HepG2 (cell line): ENCODE measurements at regions not wholly inside any gene's neighbourhood (a gene's known extent, or its start where the extent isn't known, plus 50 kb on each side); places are given as distances from the start of the nearest gene placed in this dataset.

Source experiments
- ATAC-seq: fragments of 200-7000 bp; cut with Tn5 transposase; 3 replicates; pipeline ENCODE4 v1.9.1; 2020; ENCODE audit warnings: mild to moderate bottlenecking, moderate library complexity
- BruUV-seq: library from RNA; stranded (reverse); fragments of 400-500 nt; replicated peaks from 2 replicates; lab custom pipeline; 2021; lab: Mats Ljungman, UMichigan
- CTCF ChIA-PET: fragments of 300-600 bp; formaldehyde crosslinking; extraction: SDS; loops from one replicate; lab custom pipeline; 2021; ENCODE audit warnings: low total read pairs, inconsistent platforms, low intra/inter-chr PET ratio; lab: Yijun Ruan, JAX
- POLR2A ChIA-PET: fragments of 350-600 bp; sonication (Branson Sonifier 250); formaldehyde crosslinking; loops from one replicate; lab custom pipeline; 2020; ENCODE audit warnings: antibody characterized with exemption, inconsistent platforms; lab: Yijun Ruan, JAX
- DNase-seq: peaks from one replicate; pipeline ENCODE4 v3.0.0-alpha.2; 2015; ENCODE audit warnings: low spot score
- FAIRE-seq: peaks from 3 replicates; lab custom pipeline; 2011; peaks lifted over from hg19 to GRCh38; lab: Jason Lieb, UNC
- H2AFZ ChIP-seq: one replicate; pipeline ENCODE4 v1.6.1; 2011; ENCODE audit warnings: low read length, inconsistent platforms
- H3K27ac ChIP-seq: fragments of 300-600 bp; 3 replicates; pipeline ENCODE4 v1.8.0; 2011; ENCODE audit warnings: mixed run types, mild to moderate bottlenecking, mixed read lengths, low read length, inconsistent platforms; ENCODE audit not compliant: insufficient read depth; ENCODE audit errors: extremely low read length
- H3K27me3 ChIP-seq, 2 experiments: fragments of 200-600 bp in 1 of 2; 2 replicates in 1 of 2; 3 replicates in 1 of 2; pipeline versions ENCODE4 v1.6.0 to v1.8.0; 2011; ENCODE audit warnings: low read length in 2 of 2, mild to moderate bottlenecking in 2 of 2, moderate library complexity in 2 of 2, inconsistent platforms in 1 of 2; ENCODE audit not compliant: insufficient read depth in 2 of 2, control insufficient read depth in 1 of 2
- H3K36me3 ChIP-seq, 2 experiments: fragments of 200-600 bp in 1 of 2; replicated peaks in 1 of 2; 2 replicates in 1 of 2; 3 replicates in 1 of 2; pipeline versions ENCODE4 v1.5.1 to v1.8.0; 2011; ENCODE audit warnings: low read length in 2 of 2, inconsistent platforms in 1 of 2; ENCODE audit not compliant: insufficient read depth in 2 of 2, control insufficient read depth in 1 of 2
- H3K4me1 ChIP-seq: 2 replicates; pipeline ENCODE4 v1.5.1; 2012; ENCODE audit warnings: low read length, inconsistent platforms; ENCODE audit not compliant: insufficient read depth
- H3K4me2 ChIP-seq: 2 replicates; pipeline ENCODE4 v1.6.0; 2011; ENCODE audit warnings: low read depth, low read length, inconsistent platforms
- H3K4me3 ChIP-seq, 3 experiments: fragments of 200-600 bp in 1 of 3; sonication (generic), shearing (Covaris generic) in 1 of 3; replicated peaks in 1 of 3; 2 replicates each; pipeline ENCODE4 v1.5.1; 2011 to 2016; ENCODE audit warnings: low read length in 3 of 3, inconsistent platforms in 2 of 3, low read depth in 2 of 3, mild to moderate bottlenecking in 2 of 3, control low read depth in 1 of 3, mixed read lengths in 1 of 3; ENCODE audit not compliant: insufficient read depth in 1 of 3
- H3K79me2 ChIP-seq: one replicate; pipeline ENCODE4 v1.6.1; 2011; ENCODE audit warnings: low read length, inconsistent platforms; ENCODE audit not compliant: insufficient read depth
- H3K9ac ChIP-seq: 2 replicates; pipeline ENCODE4 v1.6.0; 2011; ENCODE audit warnings: mild to moderate bottlenecking, low read depth, low read length, inconsistent platforms; ENCODE audit not compliant: insufficient read depth
- H3K9me3 ChIP-seq: 2 replicates; pipeline ENCODE4 v1.5.1; 2012; ENCODE audit warnings: mild to moderate bottlenecking, low read length
- H4K20me1 ChIP-seq: 2 replicates; pipeline ENCODE4 v1.6.0; 2011; ENCODE audit warnings: inconsistent platforms, mild to moderate bottlenecking, low read length, moderate library complexity; ENCODE audit not compliant: insufficient read depth
- ADNP ChIP-seq: sonication (generic); formaldehyde crosslinking; IDR thresholded peaks from 2 replicates; pipeline ENCODE4 v1.4.0; 2020; ENCODE audit warnings: missing genetic modification reagents
- CSRNP2 ChIP-seq: sonication (generic); formaldehyde crosslinking; conservative IDR thresholded peaks from 2 replicates; pipeline ENCODE4 v1.8.0; 2022; ENCODE audit warnings: low read depth, missing genetic modification reagents
- FOXA3 ChIP-seq: IDR thresholded peaks from 2 replicates; pipeline ENCODE4 v1.6.1; 2016; ENCODE audit warnings: missing genetic modification reagents, missing compliant biosample characterization
- FOXJ3 ChIP-seq: sonication (generic); formaldehyde crosslinking; IDR thresholded peaks from 2 replicates; pipeline ENCODE4 v1.4.0; 2020; ENCODE audit warnings: missing genetic modification reagents, mild to moderate bottlenecking, borderline replicate concordance
- ISX ChIP-seq: sonication (generic); formaldehyde crosslinking; conservative IDR thresholded peaks from 2 replicates; pipeline ENCODE4 v1.5.0; 2020; ENCODE audit warnings: missing genetic modification reagents
- MLLT10 ChIP-seq: sonication (generic); formaldehyde crosslinking; IDR thresholded peaks from 2 replicates; pipeline ENCODE4 v1.4.0; 2020; ENCODE audit warnings: missing genetic modification reagents
- NFYB ChIP-seq: sonication (generic); formaldehyde crosslinking; IDR thresholded peaks from 2 replicates; pipeline ENCODE4 v1.4.0; 2020; ENCODE audit warnings: missing genetic modification reagents
- ONECUT2 ChIP-seq: sonication (generic); formaldehyde crosslinking; IDR thresholded peaks from 2 replicates; pipeline ENCODE4 v1.4.0; 2020; ENCODE audit warnings: missing genetic modification reagents
- PHF20 ChIP-seq: sonication (generic); formaldehyde crosslinking; IDR thresholded peaks from 2 replicates; pipeline ENCODE4 v1.5.0; 2020; ENCODE audit warnings: mild to moderate bottlenecking, missing genetic modification reagents
- SMAD1 ChIP-seq: sonication (generic); formaldehyde crosslinking; IDR thresholded peaks from 2 replicates; pipeline ENCODE4 v1.4.0; 2020; ENCODE audit warnings: missing genetic modification reagents, low read depth, mild to moderate bottlenecking, borderline replicate concordance
- SMARCC2 ChIP-seq: fragments of 450-650 bp; IDR thresholded peaks from 2 replicates; pipeline ENCODE4 v1.6.1; 2017; ENCODE audit warnings: antibody characterized with exemption, mild to moderate bottlenecking
- ZBTB3 ChIP-seq: sonication (generic); formaldehyde crosslinking; IDR thresholded peaks from 2 replicates; pipeline ENCODE4 v1.4.0; 2020; ENCODE audit warnings: low read depth, mild to moderate bottlenecking, moderate library complexity, missing genetic modification reagents, borderline replicate concordance
- ZBTB46 ChIP-seq: sonication (generic); formaldehyde crosslinking; IDR thresholded peaks from 2 replicates; pipeline ENCODE4 v1.4.0; 2020; ENCODE audit warnings: mild to moderate bottlenecking, missing genetic modification reagents, borderline replicate concordance
- ZNF784 ChIP-seq: sonication (generic); formaldehyde crosslinking; IDR thresholded peaks from 2 replicates; pipeline ENCODE4 v1.5.1; 2020; ENCODE audit warnings: missing genetic modification reagents, mild to moderate bottlenecking, borderline replicate concordance
- WGBS: methylation state at CpG from one replicate; pipeline ENCODE4 v1.1.6; 2017; ENCODE audit warnings: low lambda C conversion rate; 5-methylcytosine and 5-hydroxymethylcytosine counted together
- in situ Hi-C: cut with HindIII; loops from 2 replicates; pipeline ENCODE4 v1.10.0; 2017; ENCODE audit warnings: low pct_unique_long_range_greater_than_20kb; ENCODE audit not compliant: extremely low pct_ligation_motif_present
- intact Hi-C: fragments of 100-400 bp; cut with micrococcal nuclease; formaldehyde crosslinking; loops from one replicate; pipeline ENCODE4 v1.10.0; 2022; ENCODE audit not compliant: unreplicated experiment

- no peak overlapping the region for H3K27ac ChIP-seq
- H3K9me3 ChIP-seq = no peaks in the 10 kb centered on the region
- H3K9ac ChIP-seq = no peak overlapping the region
- H3K79me2 ChIP-seq = no peaks in the 10 kb centered on the region
- TF ChIP-seq ONECUT2 (CRISPR knock-in tag) (no peak), PHF20 (CRISPR knock-in tag) (no peak), NFYB (CRISPR knock-in tag) (no peak), FOXA3 (no peak), ISX (no peak), ZNF784 (CRISPR knock-in tag) (no peak), MLLT10 (CRISPR knock-in tag) (no peak), SMAD1 (no peak), FOXJ3 (CRISPR knock-in tag) (no peak), SMARCC2 (no peak), ADNP (CRISPR knock-in tag) (no peak), ZBTB46 (CRISPR knock-in tag) (no peak), CSRNP2 (CRISPR knock-in tag) (no peak), ZBTB3 (no peak)
- ATAC-seq (no peak), FAIRE-seq (no peak), DNase-seq (no peak)
- ChIA-PET POLR2A (no interaction called here), CTCF (no interaction called here)
- no peak overlapping the region for H3K4me2 ChIP-seq
- no peaks in the 10 kb centered on the region for H3K4me1 ChIP-seq
- no TSS peak for BruUV-seq
- peaks cover 3 to 15% of the 10 kb centered on the region in 2 experiments; a peak in 3 of 5 replicates for H3K27me3 ChIP-seq
- intact Hi-C loops (no loop called here), in situ Hi-C loops (no loop called here)
- no peaks in the 10 kb centered on the region for H4K20me1 ChIP-seq
- H3K36me3 ChIP-seq = no peaks in the 10 kb centered on the region
- 41% methylated on average over 11 of the region's 14 CpGs for WGBS
- no peak overlapping the region for H3K4me3 ChIP-seq
- no peak overlapping the region for H2AFZ ChIP-seq
Measured at GRCh38 chrX:440636-441035, 53.9 kb upstream of the PPP2R3B start.
